Sigmoid colon (tissue), 4 donors: ENCODE measurements at regions not wholly inside any gene's neighbourhood (a gene's known extent, or its start where the extent isn't known, plus 50 kb on each side); places are given as distances from the start of the nearest gene placed in this dataset.

Experiments
- CTCF ChIP-seq, 4 experiments: fragments of 450-650 bp in 3 of 4; fragments of 200-600 bp in 1 of 4; IDR thresholded peaks; one replicate each; pipeline ENCODE4 v1.5.1; 2016 to 2019; ENCODE audit warnings: antibody characterized with exemption in 4 of 4, mild to moderate bottlenecking in 3 of 4, moderate library complexity in 2 of 4
- EP300 ChIP-seq, 4 donors: sonication (generic); formaldehyde crosslinking; IDR thresholded peaks; one replicate each; pipeline ENCODE4 v1.6.1; 2017; ENCODE audit warnings: antibody characterized with exemption in 4 of 4
- POLR2A ChIP-seq, 2 donors: fragments of 450-650 bp; IDR thresholded peaks; one replicate each; pipeline ENCODE4 v1.6.1; 2016; ENCODE audit warnings: antibody characterized with exemption in 2 of 2, mild to moderate bottlenecking in 2 of 2, moderate library complexity in 2 of 2

- no peak for TF ChIP-seq CTCF (IDR thresholded peaks at IDR 0.05)
- TF ChIP-seq POLR2A (IDR thresholded peaks at IDR 0.05): no peak
- no peak for TF ChIP-seq EP300 (IDR thresholded peaks at IDR 0.05)
Observed at GRCh38 chr17:77892469-77893143, 65.9 kb upstream of the TNRC6C start.
